ENCODE measurements at regions not wholly inside any gene's neighbourhood (a gene's known extent, or its start where the extent isn't known, plus 50 kb on each side); places are given as distances from the start of the nearest gene placed in this dataset.

- no peak for TF ChIP-seq POLR2A (IDR thresholded peaks at IDR 0.05)
- TF ChIP-seq, protein P1, sequence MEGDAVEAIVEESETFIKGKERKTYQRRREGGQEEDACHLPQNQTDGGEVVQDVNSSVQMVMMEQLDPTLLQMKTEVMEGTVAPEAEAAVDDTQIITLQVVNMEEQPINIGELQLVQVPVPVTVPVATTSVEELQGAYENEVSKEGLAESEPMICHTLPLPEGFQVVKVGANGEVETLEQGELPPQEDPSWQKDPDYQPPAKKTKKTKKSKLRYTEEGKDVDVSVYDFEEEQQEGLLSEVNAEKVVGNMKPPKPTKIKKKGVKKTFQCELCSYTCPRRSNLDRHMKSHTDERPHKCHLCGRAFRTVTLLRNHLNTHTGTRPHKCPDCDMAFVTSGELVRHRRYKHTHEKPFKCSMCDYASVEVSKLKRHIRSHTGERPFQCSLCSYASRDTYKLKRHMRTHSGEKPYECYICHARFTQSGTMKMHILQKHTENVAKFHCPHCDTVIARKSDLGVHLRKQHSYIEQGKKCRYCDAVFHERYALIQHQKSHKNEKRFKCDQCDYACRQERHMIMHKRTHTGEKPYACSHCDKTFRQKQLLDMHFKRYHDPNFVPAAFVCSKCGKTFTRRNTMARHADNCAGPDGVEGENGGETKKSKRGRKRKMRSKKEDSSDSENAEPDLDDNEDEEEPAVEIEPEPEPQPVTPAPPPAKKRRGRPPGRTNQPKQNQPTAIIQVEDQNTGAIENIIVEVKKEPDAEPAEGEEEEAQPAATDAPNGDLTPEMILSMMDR (IDR thresholded peaks at IDR 0.05), result no peak
Observed at GRCh38 chr5:3896098-3896497, 300.5 kb downstream of the IRX1 start.
